Neural progenitor cell (in vitro differentiated cells): ENCODE measurements at regions not wholly inside any gene's neighbourhood (a gene's known extent, or its start where the extent isn't known, plus 50 kb on each side); places are given as distances from the start of the nearest gene placed in this dataset.

Experiments used
- EZH2 ChIP-seq: fragments of 200-600 bp; sonication (generic); IDR thresholded peaks from 2 replicates; pipeline ENCODE4 v1.6.1; 2017; ENCODE audit warnings: antibody characterized with exemption, mild to moderate bottlenecking, moderate library complexity
- EZH2phosphoT487 ChIP-seq: fragments of 200-600 bp; sonication (generic); IDR thresholded peaks from 2 replicates; pipeline ENCODE4 v1.6.1; 2017; ENCODE audit warnings: antibody characterized with exemption
- TF ChIP-seq, protein P1 (sequence below): fragments of 200-600 bp; sonication (generic); IDR thresholded peaks from 2 replicates; pipeline ENCODE4 v1.5.1; 2017; ENCODE audit warnings: antibody characterized with exemption, mild to moderate bottlenecking

DNA sequence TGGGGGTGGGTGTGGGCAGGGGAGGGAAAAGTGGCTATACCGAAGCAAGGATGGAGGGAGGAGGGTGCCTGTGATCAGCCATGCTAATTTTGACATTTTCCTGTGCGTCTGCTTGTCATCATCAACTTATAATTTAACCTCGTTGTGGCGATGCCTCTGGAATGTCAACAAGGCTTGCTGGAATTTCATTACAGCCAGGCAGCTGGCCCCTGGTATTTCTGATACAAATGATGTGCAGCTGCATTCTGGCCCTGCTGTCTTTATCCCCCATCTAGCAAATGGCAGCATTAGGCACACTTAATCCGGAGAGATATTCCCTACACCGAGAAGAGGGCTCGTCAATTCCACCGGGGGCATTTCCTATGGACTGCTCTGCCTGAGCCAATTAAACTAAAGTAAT, 278.3 kb upstream of the CCL2 start:
- TF ChIP-seq, protein P1, sequence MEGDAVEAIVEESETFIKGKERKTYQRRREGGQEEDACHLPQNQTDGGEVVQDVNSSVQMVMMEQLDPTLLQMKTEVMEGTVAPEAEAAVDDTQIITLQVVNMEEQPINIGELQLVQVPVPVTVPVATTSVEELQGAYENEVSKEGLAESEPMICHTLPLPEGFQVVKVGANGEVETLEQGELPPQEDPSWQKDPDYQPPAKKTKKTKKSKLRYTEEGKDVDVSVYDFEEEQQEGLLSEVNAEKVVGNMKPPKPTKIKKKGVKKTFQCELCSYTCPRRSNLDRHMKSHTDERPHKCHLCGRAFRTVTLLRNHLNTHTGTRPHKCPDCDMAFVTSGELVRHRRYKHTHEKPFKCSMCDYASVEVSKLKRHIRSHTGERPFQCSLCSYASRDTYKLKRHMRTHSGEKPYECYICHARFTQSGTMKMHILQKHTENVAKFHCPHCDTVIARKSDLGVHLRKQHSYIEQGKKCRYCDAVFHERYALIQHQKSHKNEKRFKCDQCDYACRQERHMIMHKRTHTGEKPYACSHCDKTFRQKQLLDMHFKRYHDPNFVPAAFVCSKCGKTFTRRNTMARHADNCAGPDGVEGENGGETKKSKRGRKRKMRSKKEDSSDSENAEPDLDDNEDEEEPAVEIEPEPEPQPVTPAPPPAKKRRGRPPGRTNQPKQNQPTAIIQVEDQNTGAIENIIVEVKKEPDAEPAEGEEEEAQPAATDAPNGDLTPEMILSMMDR, result no peak
- no peak for TF ChIP-seq EZH2
- TF ChIP-seq EZH2phosphoT487, result no peak
